ENCODE measurements at regions not wholly inside any gene's neighbourhood (a gene's known extent, or its start where the extent isn't known, plus 50 kb on each side); places are given as distances from the start of the nearest gene placed in this dataset.

GRCh38 chr2:121905201-121905600 lies 149.8 kb downstream of the TSN start:
- TF ChIP-seq CTCF (IDR thresholded peaks at IDR 0.05) (no peak), POLR2A (IDR thresholded peaks at IDR 0.05) (no peak)
